HepG2 (cell line): ENCODE measurements at regions not wholly inside any gene's neighbourhood (a gene's known extent, or its start where the extent isn't known, plus 50 kb on each side); places are given as distances from the start of the nearest gene placed in this dataset.

Source experiments
- ATAC-seq: fragments of 200-7000 bp; cut with Tn5 transposase; 3 replicates; pipeline ENCODE4 v1.9.1; 2020; ENCODE audit warnings: mild to moderate bottlenecking, moderate library complexity
- BruUV-seq: library from RNA; stranded (reverse); fragments of 400-500 nt; replicated peaks from 2 replicates; lab custom pipeline; 2021; lab: Mats Ljungman, UMichigan
- CTCF ChIA-PET: fragments of 300-600 bp; formaldehyde crosslinking; extraction: SDS; loops from one replicate; lab custom pipeline; 2021; ENCODE audit warnings: low total read pairs, inconsistent platforms, low intra/inter-chr PET ratio; lab: Yijun Ruan, JAX
- POLR2A ChIA-PET: fragments of 350-600 bp; sonication (Branson Sonifier 250); formaldehyde crosslinking; loops from one replicate; lab custom pipeline; 2020; ENCODE audit warnings: antibody characterized with exemption, inconsistent platforms; lab: Yijun Ruan, JAX
- DNase-seq: peaks from one replicate; pipeline ENCODE4 v3.0.0-alpha.2; 2015; ENCODE audit warnings: low spot score
- FAIRE-seq: peaks from 3 replicates; lab custom pipeline; 2011; peaks lifted over from hg19 to GRCh38; lab: Jason Lieb, UNC
- H2AFZ ChIP-seq: one replicate; pipeline ENCODE4 v1.6.1; 2011; ENCODE audit warnings: low read length, inconsistent platforms
- H3K27ac ChIP-seq: fragments of 300-600 bp; 3 replicates; pipeline ENCODE4 v1.8.0; 2011; ENCODE audit warnings: mixed run types, mild to moderate bottlenecking, mixed read lengths, low read length, inconsistent platforms; ENCODE audit not compliant: insufficient read depth; ENCODE audit errors: extremely low read length
- H3K27me3 ChIP-seq, 2 experiments: fragments of 200-600 bp in 1 of 2; 2 replicates in 1 of 2; 3 replicates in 1 of 2; pipeline versions ENCODE4 v1.6.0 to v1.8.0; 2011; ENCODE audit warnings: low read length in 2 of 2, mild to moderate bottlenecking in 2 of 2, moderate library complexity in 2 of 2, inconsistent platforms in 1 of 2; ENCODE audit not compliant: insufficient read depth in 2 of 2, control insufficient read depth in 1 of 2
- H3K36me3 ChIP-seq, 2 experiments: fragments of 200-600 bp in 1 of 2; replicated peaks in 1 of 2; 2 replicates in 1 of 2; 3 replicates in 1 of 2; pipeline versions ENCODE4 v1.5.1 to v1.8.0; 2011; ENCODE audit warnings: low read length in 2 of 2, inconsistent platforms in 1 of 2; ENCODE audit not compliant: insufficient read depth in 2 of 2, control insufficient read depth in 1 of 2
- H3K4me1 ChIP-seq: 2 replicates; pipeline ENCODE4 v1.5.1; 2012; ENCODE audit warnings: low read length, inconsistent platforms; ENCODE audit not compliant: insufficient read depth
- H3K4me2 ChIP-seq: 2 replicates; pipeline ENCODE4 v1.6.0; 2011; ENCODE audit warnings: low read depth, low read length, inconsistent platforms
- H3K4me3 ChIP-seq, 3 experiments: fragments of 200-600 bp in 1 of 3; sonication (generic), shearing (Covaris generic) in 1 of 3; replicated peaks in 1 of 3; 2 replicates each; pipeline ENCODE4 v1.5.1; 2011 to 2016; ENCODE audit warnings: low read length in 3 of 3, inconsistent platforms in 2 of 3, low read depth in 2 of 3, mild to moderate bottlenecking in 2 of 3, control low read depth in 1 of 3, mixed read lengths in 1 of 3; ENCODE audit not compliant: insufficient read depth in 1 of 3
- H3K79me2 ChIP-seq: one replicate; pipeline ENCODE4 v1.6.1; 2011; ENCODE audit warnings: low read length, inconsistent platforms; ENCODE audit not compliant: insufficient read depth
- H3K9ac ChIP-seq: 2 replicates; pipeline ENCODE4 v1.6.0; 2011; ENCODE audit warnings: mild to moderate bottlenecking, low read depth, low read length, inconsistent platforms; ENCODE audit not compliant: insufficient read depth
- H3K9me3 ChIP-seq: 2 replicates; pipeline ENCODE4 v1.5.1; 2012; ENCODE audit warnings: mild to moderate bottlenecking, low read length
- H4K20me1 ChIP-seq: 2 replicates; pipeline ENCODE4 v1.6.0; 2011; ENCODE audit warnings: inconsistent platforms, mild to moderate bottlenecking, low read length, moderate library complexity; ENCODE audit not compliant: insufficient read depth
- JARID2 ChIP-seq: sonication (generic); formaldehyde crosslinking; IDR thresholded peaks from 2 replicates; pipeline ENCODE4 v1.8.1; 2023; ENCODE audit warnings: missing genetic modification reagents, inconsistent platforms; ENCODE audit not compliant: insufficient replicate concordance
- KDM4B ChIP-seq: sonication (generic); formaldehyde crosslinking; IDR thresholded peaks from 2 replicates; pipeline ENCODE4 v1.4.0; 2020; ENCODE audit warnings: missing genetic modification reagents
- MXI1 ChIP-seq: IDR thresholded peaks from 3 replicates; pipeline ENCODE4 v1.6.1; 2012; ENCODE audit warnings: low read depth, low read length, inconsistent platforms, borderline replicate concordance
- NPAS2 ChIP-seq: sonication (generic); formaldehyde crosslinking; IDR thresholded peaks from 2 replicates; pipeline ENCODE4 v1.8.0; 2022; ENCODE audit warnings: mild to moderate bottlenecking, missing genetic modification reagents, borderline replicate concordance
- RFXANK ChIP-seq: IDR thresholded peaks from 2 replicates; pipeline ENCODE4 v1.6.1; 2016
- SUZ12 ChIP-seq: fragments of 150-350 bp; IDR thresholded peaks from 2 replicates; pipeline ENCODE4 v1.6.1; 2014; ENCODE audit warnings: low read depth, low read length
- ZNF782 ChIP-seq: sonication (generic); formaldehyde crosslinking; IDR thresholded peaks from 2 replicates; pipeline ENCODE4 v1.4.0; 2020; ENCODE audit warnings: missing genetic modification reagents, mild to moderate bottlenecking, borderline replicate concordance
- ZSCAN21 ChIP-seq: sonication (generic); formaldehyde crosslinking; IDR thresholded peaks from 2 replicates; pipeline ENCODE4 v1.8.0; 2022; ENCODE audit warnings: mild to moderate bottlenecking, missing genetic modification reagents, moderate library complexity, borderline replicate concordance
- ZSCAN22 ChIP-seq: sonication (generic); formaldehyde crosslinking; IDR thresholded peaks from 2 replicates; pipeline ENCODE4 v1.4.0; 2020; ENCODE audit warnings: mild to moderate bottlenecking, missing genetic modification reagents
- WGBS: methylation state at CpG from one replicate; pipeline ENCODE4 v1.1.6; 2017; ENCODE audit warnings: low lambda C conversion rate; 5-methylcytosine and 5-hydroxymethylcytosine counted together
- in situ Hi-C: cut with HindIII; loops from 2 replicates; pipeline ENCODE4 v1.10.0; 2017; ENCODE audit warnings: low pct_unique_long_range_greater_than_20kb; ENCODE audit not compliant: extremely low pct_ligation_motif_present
- intact Hi-C: fragments of 100-400 bp; cut with micrococcal nuclease; formaldehyde crosslinking; loops from one replicate; pipeline ENCODE4 v1.10.0; 2022; ENCODE audit not compliant: unreplicated experiment
- TF ChIP-seq, protein P1 (sequence below): sonication (generic); formaldehyde crosslinking; IDR thresholded peaks from 2 replicates; pipeline ENCODE4 v1.4.0; 2020; ENCODE audit warnings: missing genetic modification reagents, mild to moderate bottlenecking, borderline replicate concordance
- TF ChIP-seq, protein P2 (sequence below): sonication (generic); formaldehyde crosslinking; IDR thresholded peaks from 2 replicates; pipeline ENCODE4 v1.5.1; 2020; ENCODE audit warnings: missing genetic modification reagents, mild to moderate bottlenecking, borderline replicate concordance

DNA sequence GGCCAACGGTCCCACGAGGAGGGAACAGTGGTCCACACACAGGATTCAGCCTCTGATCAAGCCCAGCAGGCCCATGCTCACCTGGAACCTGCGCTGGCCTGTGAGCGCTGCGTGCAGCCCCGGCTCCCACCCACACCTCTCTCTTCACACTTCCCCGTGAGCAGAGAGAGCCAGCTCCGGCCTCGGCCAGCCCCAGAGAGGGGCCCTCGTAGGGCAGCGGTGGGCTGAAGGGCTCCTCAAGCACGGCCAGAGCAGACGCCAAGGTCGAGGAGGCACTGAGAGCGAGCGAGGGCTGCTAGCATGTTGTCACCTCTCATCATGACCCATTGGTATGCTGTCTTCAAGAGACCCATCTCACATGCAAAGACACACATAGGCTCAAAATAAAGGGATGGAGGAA, 83.0 kb upstream of the FMR1 start (continued):
- no peak for TF ChIP-seq MXI1
- TF ChIP-seq, protein P1, sequence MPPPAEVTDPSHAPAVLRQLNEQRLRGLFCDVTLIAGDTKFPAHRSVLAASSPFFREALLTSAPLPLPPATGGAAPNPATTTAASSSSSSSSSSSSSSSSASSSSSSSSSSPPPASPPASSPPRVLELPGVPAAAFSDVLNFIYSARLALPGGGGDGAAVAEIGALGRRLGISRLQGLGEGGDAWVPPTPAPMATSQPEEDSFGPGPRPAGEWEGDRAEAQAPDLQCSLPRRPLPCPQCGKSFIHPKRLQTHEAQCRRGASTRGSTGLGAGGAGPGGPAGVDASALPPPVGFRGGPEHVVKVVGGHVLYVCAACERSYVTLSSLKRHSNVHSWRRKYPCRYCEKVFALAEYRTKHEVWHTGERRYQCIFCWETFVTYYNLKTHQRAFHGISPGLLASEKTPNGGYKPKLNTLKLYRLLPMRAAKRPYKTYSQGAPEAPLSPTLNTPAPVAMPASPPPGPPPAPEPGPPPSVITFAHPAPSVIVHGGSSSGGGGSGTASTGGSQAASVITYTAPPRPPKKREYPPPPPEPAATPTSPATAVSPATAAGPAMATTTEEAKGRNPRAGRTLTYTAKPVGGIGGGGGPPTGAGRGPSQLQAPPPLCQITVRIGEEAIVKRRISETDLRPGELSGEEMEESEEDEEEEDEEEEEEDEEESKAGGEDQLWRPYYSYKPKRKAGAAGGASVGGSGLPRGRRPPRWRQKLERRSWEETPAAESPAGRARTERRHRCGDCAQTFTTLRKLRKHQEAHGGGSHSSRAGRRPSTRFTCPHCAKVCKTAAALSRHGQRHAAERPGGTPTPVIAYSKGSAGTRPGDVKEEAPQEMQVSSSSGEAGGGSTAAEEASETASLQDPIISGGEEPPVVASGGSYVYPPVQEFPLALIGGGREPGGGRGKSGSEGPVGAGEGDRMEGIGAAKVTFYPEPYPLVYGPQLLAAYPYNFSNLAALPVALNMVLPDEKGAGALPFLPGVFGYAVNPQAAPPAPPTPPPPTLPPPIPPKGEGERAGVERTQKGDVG: no peak
- TF ChIP-seq, all 625 proteins: peak for 0

DNA sequence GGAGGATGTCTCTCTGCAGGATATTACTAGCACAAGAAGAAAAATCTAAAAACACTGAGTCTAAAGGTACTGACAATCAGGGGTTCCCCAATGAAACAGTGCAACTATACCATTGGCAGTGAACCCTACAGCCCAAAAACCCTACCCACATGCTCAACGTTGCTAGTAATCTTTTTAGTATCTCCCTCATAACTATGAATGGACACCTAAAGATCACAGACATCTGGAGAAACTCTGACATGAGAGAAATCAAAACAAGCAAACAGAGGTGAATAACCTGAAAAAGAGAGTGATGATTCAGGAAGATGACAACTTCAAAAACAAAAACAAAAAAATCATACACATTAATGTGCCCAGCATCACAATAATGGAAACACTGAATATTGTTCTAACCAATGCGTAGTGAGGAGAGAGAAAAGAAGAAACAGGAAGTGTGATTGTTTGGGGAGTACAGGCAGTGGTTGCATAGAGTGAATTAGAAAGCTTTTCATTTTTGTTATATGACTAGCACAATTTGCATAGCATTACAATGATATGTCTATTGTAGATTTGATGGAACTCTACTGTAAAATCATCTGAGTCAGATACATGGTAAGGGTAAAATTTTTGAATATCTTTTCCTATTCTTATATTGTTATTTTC, 78.9 kb upstream of the FMR1 start:
- BruUV-seq: no TSS peak
- no peak overlapping the region for H3K9ac ChIP-seq
- ChIA-PET POLR2A (no interaction called here), CTCF (no interaction called here)
- H3K27ac ChIP-seq: no peak overlapping the region
- ATAC-seq: no peak
- no peaks in the 10 kb centered on the region for H3K79me2 ChIP-seq
- H3K36me3 ChIP-seq: no peaks in the 10 kb centered on the region
- no peak overlapping the region for H3K4me2 ChIP-seq
- no peak for FAIRE-seq
- DNase-seq: no peak
- H3K27me3 ChIP-seq: no peaks in the 10 kb centered on the region
- H3K4me3 ChIP-seq: no peak overlapping the region
- no peaks in the 10 kb centered on the region for H4K20me1 ChIP-seq
- intact Hi-C loops (no loop called here), in situ Hi-C loops (no loop called here)
- H2AFZ ChIP-seq: no peak overlapping the region
- H3K4me1 ChIP-seq: no peaks in the 10 kb centered on the region
- no peaks in the 10 kb centered on the region for H3K9me3 ChIP-seq
- 5% methylated on average over 2 of the region's 2 CpGs for WGBS
- TF ChIP-seq ZNF782 (no peak), NPAS2 (CRISPR knock-in tag) (no peak), JARID2 (CRISPR knock-in tag) (no peak), ZSCAN22 (CRISPR knock-in tag) (no peak), ZSCAN21 (no peak), KDM4B (CRISPR knock-in tag) (no peak), SUZ12 (no peak), RFXANK (CRISPR knock-in tag) (no peak)
- TF ChIP-seq, protein P2, sequence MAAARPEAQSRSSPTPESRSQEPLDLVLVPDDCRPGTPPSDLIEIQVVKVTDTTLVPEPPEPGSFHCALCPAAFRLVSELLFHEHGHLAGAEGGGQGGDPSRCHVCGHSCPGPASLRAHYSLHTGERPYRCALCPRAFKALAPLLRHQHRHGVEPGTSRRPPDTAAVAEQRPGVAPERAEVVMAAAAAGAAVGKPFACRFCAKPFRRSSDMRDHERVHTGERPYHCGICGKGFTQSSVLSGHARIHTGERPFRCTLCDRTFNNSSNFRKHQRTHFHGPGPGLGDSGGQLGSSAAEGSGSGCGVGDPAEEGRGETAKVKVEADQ (CRISPR knock-in tag): no peak
